Eye (tissue), 1 donor: ENCODE measurements at regions not wholly inside any gene's neighbourhood (a gene's known extent, or its start where the extent isn't known, plus 50 kb on each side); places are given as distances from the start of the nearest gene placed in this dataset.

Experiments
- DNase-seq: peaks from one replicate; pipeline ENCODE4 v3.0.0-alpha.2; 2015

DNA sequence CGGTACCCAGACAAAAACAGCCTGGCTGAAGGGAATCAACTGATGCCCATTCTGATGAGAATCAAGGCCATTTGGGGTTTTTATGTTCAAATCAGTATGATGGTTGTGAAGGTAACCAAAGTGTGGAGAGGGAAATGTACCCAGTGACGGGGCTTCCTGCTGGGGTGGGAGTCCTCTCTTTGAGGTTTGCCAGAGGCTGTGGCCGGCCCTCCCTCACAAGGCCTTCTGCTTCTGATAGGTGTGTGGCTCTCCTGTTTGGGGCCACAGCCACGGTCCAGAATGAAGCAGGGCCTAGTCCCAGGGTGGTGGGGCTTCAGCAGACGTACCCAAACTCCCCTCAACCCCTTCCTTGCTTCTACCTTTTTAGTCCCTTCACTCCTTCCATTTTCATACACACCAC lies 86.7 kb upstream of the NAA20 start:
- DNase-seq: no peak

DNA sequence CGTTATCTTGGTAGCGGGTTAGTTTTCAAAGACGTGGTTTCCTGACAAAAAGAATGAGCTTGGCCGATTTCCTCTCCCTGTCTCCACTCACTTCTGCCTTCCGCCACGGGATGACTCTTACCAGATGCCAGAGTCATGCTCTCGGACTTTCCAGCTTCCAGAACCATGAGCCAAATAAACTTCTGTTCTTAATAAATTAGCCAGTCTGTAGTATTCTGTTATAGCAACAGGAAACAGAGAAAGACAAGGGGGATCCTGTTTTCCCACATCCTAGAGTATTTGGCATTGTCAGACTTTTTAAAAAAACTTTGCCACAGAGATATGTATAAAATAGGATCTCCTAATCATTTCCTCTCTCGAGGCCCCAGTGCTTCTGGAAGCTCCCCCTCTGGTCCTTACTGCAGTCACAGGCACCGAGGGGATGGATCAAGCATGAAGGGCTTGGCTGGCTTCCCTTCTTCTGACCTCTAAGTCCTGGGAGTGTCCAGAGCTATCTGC lies 84.9 kb upstream of the NAA20 start:
- DNase-seq: peak; percentile 49

DNA sequence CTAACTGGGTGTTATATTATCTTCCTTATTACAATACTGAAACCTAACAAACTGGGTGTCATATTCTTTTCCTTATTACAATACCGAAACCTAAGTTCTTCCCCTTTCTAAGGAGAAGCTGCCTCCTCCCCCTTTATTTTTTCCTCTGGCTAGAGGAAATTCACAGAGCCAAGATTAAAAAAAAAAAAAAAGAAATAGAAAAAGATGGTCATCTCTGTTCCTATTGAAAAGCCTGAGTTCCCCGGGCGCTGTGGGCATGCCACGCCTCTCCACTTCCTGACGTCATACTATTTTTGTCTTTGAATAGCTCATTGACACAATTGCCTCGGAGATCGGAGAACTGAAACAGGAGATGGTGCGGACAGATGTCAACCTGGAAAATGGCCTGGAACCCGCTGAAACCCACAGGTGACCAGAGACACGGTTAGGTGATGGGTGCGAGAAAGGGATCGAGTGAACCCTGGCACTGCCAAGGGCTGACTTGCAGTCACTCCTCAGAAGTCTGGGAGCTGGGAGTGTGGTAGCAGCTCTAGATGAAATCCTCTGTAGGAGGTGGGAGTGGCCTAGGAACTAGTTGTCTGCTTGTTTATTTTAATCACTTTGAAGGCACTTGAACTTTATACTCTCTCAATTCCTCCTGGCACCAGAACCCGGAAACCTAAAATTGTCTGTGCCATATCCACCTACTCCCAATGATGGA lies 82.2 kb upstream of the NAA20 start:
- DNase-seq: no peak

DNA sequence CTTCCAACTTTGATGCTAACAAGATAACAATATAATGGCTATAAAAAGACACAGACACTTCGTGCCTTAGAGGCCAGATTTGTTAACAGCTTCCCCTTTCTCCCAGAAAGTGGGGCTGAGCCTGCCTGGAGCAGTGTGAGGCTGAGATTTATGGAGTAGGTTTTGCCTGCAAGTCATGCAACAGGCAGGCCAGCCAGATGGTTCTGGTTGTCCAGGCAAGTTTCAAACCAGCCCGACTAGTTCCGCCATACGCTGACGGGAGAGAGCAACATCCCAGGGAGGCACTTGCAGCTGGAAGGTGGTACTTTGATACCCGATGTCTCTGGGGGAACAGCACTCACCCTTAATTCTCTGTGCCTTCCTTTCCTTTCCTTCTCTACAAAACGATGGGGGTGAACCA lies 81.3 kb upstream of the NAA20 start:
- peak; percentile 25 for DNase-seq

DNA sequence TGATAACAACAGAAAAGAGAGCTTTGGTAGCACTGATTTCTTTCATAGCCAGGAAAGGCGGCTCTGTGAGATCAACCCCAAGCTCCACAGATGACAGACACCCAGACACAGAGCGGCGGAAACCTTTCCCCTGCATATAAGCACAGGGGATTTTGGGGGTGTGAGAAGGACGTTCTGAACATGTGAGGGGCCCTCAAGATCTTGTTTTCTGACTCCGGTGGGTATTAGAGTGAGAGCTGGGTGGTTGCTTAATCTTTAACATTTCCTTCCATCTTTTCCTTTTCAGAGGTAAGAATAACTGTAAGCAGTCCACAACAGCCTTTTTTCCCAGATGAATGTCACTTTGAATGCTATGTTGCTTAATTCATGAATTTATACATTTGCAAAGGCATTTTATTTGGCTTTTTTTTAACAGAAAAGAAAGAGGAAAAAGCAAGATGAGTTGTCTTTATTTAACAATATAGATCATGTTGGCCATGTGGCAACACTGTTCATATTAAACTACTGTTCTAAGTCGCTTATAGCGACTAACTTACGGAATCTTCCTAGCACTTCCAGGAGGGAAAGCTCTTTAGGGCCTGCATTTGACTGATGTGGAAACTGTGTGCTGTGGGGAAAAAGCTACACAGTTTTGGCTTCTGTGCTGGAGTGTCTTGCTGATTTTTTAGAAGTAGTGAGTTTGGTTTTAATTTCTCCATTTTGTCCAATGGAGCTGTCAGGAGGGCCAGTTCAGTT lies 80.5 kb upstream of the NAA20 start:
- DNase-seq: no peak

DNA sequence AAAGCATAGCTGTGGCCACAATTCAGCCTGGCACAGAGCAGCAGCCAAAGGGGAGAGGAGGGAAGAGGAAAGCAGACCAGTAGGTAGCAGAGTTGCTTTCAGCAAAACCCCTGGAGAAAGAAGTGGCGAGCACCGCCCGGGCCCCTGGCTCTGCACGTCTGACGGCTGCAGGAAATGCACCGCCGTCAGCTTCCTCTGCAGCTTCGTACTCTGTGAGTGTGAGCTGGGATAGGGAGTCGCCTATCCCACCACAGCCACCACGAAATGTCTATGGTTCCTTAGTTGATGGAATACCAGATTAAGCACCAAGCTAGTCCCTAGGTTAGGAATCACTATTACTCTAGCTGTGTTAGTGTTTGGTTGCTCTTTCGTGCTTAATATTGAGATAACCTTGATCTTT lies 79.9 kb upstream of the NAA20 start:
- DNase-seq: no peak

DNA sequence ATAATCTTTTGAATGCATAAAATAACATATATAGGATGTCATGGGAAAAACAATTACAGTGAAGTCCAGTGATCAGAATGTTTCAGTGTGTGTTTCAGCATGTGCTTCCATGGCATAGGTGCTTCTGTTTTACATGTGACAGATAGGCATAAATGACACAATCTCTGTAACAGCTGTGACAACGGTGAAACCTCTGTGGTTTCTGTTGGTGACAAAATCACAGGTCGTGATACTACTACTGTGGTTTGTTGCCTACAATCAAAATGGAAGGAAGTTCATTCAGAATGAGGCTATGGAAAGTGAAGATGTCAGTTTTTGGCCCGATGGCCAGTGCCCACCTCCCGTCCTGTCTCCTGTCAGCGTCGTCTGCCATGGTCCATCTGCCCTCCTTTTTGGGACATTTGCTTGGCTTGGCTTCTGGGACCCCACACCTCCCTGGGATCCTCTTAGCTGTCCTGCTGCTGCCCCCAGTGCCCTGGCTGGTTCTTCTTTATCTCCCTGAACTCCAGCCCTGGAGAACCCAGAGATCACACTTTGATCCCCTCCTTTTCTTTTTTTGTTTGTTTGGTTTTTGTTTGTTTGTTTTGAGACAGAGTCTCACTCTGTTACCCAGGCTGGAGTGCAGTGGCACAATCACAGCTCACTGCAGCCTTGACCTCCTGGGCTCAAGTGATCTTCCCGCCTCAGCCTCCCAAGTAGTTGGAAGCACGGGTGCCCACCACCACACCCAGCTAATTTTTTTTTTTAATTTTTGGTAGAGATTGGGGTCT lies 79.3 kb upstream of the NAA20 start:
- DNase-seq: no peak

DNA sequence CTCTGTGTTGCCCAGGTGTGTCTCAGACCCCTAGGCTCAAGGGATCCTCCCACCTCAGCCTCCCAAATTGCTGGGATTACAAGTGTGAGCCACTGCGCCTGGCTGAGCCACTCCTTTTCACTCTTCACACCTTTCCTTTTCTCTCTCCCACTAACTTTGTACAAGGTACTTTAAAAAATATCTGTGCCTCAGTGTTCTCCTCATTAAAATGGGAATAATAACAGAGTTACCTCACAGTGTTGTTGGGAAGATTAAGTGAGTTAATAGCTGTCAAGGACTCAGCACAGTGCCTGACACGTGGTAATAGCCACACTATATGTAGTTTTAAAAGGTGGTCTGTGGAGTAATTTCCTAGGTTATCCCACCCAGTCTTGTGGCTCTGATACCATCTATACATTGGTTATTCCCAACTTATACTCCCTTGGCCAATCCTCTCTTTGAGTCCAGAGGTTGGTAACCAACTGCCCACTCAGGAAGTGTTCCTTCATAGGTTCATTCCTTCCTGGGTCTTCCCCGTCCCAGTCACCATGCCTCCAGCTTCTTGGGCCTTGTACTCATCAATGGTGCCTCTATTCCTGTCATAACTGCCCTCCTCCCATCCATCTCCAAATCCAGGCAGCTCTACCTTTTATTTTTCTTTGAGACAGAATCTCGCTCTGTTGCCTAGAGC lies 78.6 kb upstream of the NAA20 start:
- DNase-seq: no peak

DNA sequence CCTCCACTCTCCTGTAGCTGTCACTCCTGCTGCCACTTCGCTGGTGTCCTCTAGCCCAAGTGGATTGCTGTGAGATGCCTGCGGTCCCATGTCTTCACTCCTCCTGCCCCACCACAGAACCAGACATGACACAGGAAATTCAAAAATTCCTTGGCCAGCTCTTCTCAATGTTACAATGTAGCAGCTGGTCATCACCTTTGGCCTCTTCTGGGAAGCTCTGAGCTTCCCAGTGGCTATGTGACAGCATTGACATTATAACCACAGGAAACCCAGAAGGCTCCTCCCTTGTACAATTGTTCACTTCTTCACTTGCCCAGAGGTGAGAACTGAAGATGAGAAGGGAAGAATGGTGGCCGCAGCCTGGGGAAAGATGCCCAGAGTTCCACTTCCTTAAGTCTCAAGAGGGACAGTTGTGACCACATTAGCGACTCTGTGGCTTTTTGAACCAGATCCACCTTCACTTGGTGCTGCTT lies 76.1 kb upstream of the NAA20 start:
- no peak for DNase-seq

DNA sequence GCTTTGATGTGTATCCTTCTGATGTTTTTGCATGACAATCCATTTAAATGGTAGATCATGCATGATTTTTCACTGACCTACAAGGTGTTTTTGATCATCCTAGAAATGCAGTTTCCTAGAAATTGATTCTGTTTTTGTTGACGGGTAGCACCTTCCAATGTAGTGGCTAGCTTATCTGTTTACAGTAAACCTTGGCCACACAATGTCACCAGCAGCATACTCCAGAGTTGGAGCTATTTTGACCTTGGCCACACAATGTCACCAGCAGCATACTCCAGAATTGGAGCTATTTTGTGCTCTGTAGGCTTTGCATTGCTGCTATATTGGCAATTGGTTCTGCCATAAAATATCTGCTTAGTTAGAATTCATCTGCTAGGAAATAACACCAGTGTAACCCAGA lies 74.6 kb upstream of the NAA20 start:
- no peak for DNase-seq

DNA sequence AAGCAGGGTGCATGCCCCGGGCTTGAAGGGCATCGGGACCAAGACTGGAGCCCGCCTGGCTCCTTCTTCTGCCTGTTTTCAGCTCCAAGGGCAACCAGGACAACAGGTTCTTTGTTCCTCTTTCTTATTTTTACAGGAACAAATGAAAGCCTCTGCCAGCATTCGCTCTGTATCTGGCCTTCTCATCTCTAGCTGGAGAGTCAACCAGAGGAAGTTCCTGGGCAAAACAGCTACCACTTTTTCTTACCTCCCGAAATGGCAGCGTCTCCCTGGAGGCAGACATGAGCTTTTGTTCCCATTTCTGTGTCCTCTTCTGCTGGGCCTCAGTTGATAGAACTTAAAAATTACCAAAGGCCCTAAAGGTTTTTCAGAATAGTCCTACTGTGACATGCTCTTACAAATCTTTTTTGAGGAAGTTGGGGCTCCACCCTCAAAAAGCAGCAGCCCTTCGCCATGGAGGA lies 74.1 kb upstream of the NAA20 start:
- DNase-seq: no peak

DNA sequence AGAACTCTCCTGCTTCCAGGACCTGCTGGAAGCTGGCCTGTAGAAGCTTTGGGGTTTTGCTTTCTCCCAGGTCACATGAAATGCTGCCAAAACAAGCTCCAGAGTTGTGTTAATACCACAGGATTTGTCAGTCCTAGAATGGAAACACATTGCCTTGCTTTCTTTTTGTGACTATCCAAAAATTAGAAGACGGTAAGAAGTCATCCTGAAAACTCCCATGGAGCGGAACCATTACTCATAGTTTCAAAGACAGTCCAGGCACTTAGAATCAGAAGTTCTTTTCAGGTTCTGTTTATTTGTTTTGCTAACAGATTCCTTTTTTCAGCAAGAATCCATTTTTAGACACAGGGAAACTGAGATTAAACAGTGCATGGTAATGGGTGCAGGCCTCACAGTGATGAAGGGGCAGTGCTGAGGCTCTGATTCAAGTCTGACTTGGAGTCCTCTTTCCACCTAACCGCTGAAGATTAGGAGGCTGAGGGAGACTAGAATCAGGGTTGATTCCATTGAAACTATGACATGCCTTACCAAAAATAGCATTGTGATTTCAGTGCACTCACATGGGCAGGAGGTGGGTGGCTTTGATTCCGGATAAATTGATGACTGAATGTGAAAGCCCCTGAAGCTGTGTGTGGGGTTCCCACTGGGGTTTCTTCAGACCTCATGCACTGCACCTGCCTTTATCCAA lies 72.2 kb upstream of the NAA20 start:
- DNase-seq: no peak

DNA sequence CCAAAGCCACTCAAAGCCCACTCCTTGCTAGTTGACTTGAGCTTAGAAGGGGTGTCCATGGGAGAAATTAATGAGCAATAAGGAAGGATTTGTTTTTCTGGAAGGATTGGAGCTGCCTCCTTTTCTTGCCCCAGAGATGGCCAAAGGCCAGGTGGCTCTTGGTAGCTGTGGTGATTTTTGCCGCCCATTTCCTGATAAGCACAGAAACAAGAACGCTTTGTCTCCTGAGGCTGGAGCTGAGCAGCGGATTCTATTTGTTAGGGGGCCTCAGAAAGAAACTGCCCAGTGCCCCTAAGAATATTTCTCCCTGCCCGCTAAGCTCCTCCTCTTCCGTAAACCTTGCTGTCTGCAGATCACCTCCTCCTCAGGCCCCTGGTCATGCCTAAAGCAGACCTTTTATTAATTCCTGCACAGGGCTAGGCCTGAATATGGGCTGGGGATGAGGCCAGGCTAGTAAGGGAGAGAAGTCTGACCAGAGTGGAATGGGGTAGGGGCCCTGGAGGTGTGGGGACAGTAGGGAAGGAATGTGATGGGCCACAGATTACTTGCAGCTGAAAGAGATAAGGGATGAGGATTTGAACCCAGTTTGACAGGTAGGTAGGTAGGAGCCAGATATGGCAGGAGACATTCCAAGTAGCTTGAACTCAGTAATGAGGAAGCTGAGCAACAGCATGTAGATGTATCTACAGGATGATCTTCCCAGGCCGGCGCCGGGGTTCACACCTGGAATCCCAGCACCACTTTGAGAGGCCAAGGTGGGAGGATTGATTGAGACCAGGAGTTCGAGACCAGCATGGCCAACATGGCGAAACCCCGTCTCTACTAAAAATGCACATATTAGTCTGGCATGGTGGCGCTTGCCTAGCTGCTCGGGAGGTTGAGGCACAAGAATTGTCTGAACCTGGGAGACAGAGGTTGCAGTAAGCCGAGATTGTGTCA lies 71.2 kb upstream of the NAA20 start:
- no peak for DNase-seq

DNA sequence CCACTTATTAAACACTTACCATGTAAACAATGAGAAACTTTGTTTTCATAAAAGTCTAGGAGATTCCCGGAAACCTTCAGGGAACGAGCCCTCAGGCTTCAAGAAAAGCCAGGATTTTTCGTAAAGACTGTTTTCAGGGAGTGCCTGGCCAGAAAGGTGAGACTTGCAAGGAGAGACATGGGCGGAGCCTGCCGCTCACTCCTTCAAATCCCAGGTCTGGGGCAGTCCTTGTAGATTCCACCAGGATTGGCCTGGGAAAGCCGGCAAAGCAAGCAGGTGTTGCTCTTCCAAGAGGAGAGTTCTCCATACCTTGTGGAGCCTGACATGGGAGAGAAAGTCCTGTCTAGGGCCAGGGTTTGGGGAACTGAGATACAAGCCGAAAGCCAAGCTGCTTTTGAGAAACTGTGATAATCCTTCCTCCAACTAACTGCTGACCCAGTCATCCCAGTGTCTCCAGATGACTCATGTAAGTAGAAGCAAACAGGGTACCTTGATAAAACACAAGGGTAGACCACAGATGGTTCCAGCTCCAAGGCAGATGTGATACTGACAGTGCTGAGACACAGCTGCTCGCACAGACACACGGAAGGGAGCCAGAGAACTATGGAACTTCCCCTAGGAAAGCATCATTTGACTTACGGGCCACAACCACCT lies 69.4 kb upstream of the NAA20 start:
- DNase-seq: no peak

DNA sequence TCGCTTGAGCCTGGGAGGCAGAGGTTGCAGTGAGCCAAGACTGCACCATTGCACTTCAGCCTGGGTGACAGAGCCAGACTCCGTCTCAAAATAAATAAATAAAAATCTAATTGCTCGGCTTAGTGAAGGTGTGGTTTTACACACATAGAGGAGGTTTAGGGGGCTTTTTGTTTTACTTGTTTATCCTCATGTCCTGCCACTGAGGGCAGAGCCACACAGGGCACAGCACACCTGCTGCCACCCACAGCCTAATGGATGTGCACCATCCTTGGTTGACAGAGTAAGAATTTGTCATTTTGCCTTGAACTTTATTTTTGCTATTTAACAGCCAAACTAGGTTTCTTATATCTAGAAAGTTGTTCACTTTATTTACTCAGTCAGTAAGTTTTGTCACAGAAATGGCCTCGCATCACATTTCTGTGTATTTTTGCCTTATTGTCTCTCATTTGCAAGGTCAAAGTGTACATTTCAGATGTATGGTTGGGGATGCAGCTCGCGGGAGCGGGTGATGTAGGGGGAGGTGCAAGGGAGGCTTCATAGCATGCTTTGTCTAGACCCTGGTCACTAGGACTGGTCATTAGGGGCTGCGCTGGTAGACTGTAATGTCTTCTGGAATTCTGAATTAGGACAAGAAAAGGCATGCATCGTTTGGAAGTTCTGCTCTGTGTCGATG lies 67.8 kb upstream of the NAA20 start:
- no peak for DNase-seq

DNA sequence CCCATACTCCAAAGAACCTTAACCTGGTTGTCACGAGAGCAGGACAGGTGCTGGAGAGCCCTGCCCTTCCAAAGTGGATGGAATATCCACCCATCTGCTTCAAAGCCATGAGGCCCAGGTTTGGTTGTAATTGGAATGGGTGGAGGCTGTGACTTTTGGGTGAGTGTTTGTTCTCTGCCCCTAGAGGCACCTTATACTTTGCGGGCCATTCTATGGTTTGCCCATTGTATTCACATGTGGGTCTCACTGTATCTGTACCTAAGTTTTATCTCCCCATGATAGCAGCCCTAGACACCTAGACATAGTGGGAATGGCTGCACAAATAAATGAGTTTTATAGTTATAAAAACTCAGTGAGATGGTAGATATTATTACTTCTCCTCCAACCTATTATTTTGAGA lies 67.1 kb upstream of the NAA20 start:
- no peak for DNase-seq

DNA sequence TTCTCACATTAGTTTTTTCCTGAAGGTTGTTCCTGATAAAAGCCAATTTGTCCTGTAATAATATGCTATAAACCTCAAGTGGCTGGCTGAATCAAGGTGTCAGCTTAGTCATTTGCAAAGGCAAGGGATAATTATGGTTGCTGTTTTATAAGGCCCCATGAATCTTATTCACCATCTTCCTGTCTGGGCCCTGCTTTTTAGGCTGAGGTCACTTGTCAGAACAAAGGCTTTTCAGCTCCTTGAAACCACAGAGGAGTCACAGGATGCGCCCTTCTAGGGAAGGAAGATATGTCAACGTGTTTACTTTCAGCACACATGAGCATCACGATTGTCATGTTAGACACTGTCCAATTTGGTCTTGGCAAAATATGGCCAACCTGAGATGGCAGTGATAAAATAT lies 64.8 kb upstream of the NAA20 start:
- DNase-seq: no peak

DNA sequence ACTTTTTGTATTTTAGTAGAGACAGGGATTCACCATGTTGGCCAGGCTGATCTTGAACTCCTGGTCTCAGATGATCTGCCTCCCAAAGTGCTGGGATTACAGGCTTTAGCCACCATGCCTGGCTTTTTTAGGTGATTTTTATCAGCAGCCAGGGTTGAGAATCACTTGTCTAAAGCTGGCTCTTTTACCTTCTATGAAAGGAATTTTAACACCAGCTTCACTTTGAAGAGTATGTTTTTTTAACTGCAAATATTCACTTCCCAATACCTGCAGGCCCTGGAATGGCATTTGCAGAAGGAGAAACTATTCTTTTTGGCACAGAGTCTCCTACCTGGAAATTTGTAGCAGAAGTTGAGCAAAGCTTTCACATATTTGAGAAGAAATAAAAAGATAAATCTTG lies 63.6 kb upstream of the NAA20 start:
- DNase-seq: no peak

DNA sequence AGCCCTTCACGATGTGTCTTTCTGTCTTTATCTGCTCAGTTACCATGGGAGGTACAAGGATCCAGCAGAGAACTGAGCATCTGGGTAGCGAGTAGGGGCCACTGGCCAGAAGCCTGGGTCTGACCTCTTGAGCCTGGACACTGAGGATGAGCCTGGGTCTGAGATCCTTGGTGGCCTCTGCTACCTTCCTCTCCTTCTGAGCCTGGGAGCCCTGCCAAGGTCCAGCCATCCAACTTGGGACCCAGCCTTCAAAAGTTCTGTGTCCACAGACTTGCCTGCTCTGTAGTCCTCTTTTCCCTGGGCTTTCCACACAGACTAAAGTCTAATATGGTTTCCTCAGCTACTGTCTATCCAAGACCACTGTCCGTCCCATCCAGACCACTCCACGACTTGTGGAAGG lies 60.2 kb upstream of the NAA20 start:
- no peak for DNase-seq

DNA sequence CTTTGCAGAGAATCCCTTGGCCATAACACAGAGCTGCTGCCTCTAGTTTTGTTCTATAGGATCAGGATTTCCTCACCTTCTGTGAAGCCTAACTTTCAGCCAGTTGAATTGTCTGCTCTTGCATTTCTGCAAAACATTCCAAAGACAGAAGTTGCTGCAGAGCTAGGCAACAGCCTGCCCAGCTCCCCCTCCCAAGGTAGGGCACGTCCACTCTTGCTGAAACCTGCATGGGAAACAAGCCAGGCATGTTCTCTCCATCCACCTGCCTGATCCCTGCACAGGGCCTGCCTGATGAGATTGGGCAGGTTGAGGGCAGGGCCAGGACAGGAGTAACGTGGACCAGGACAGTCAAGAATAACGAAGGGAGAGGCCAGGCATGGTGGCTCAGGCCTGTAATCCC lies 58.9 kb upstream of the NAA20 start:
- no peak for DNase-seq
